Muscle layer of duodenum (tissue), 2 donors: ENCODE measurements at regions not wholly inside any gene's neighbourhood (a gene's known extent, or its start where the extent isn't known, plus 50 kb on each side); places are given as distances from the start of the nearest gene placed in this dataset.

ENCODE experiments used
- H3K27ac ChIP-seq: one replicate; pipeline ENCODE4 v1.7.0; 2013; ENCODE audit warnings: mild to moderate bottlenecking, low read length
- H3K27me3 ChIP-seq: one replicate; pipeline ENCODE4 v1.7.0; 2013; ENCODE audit warnings: low read depth, mild to moderate bottlenecking, control low read depth, low read length
- H3K36me3 ChIP-seq, 2 donors: one replicate each; pipeline ENCODE4 v1.7.0; 2013; ENCODE audit warnings: low read length in 2 of 2, control low read depth in 1 of 2, mild to moderate bottlenecking in 1 of 2; ENCODE audit not compliant: insufficient read depth in 2 of 2, control insufficient read depth in 1 of 2
- H3K4me1 ChIP-seq, 2 donors: one replicate each; pipeline ENCODE4 v1.7.0; 2013; ENCODE audit warnings: low read length in 2 of 2, mild to moderate bottlenecking in 2 of 2, control low read depth in 1 of 2, moderate library complexity in 1 of 2; ENCODE audit not compliant: insufficient read depth in 2 of 2, control insufficient read depth in 1 of 2
- H3K4me3 ChIP-seq, 2 donors: one replicate each; pipeline ENCODE4 v1.7.0; 2013; ENCODE audit warnings: low read length in 2 of 2, low read depth in 1 of 2, mild to moderate bottlenecking in 1 of 2
- H3K9me3 ChIP-seq, 2 donors: one replicate each; pipeline ENCODE4 v1.7.0; 2013; ENCODE audit warnings: low read length in 2 of 2, control low read depth in 1 of 2, mild to moderate bottlenecking in 1 of 2; ENCODE audit not compliant: control insufficient read depth in 1 of 2
- donor health status: healthy.

- Histone ChIP-seq H3K9me3 (no peaks in the 10 kb centered on the region), H3K27ac (no peak overlapping the region), H3K36me3 (no peaks in the 10 kb centered on the region), H3K4me1 (peaks cover 0 to 13% of the 10 kb centered on the region in 2 donors), H3K27me3 (no peaks in the 10 kb centered on the region), H3K4me3 (no peak overlapping the region)
These were observed 810.6 kb downstream of the TLE4 start for GRCh38 chr9:80382211-80382891.

GRCh38 chr9:80380301-80380700 lies 808.5 kb downstream of the TLE4 start:
- no peak overlapping the region for H3K4me3 ChIP-seq
- no peaks in the 10 kb centered on the region for H3K9me3 ChIP-seq
- H3K36me3 ChIP-seq: no peaks in the 10 kb centered on the region
- no peak overlapping the region for H3K27ac ChIP-seq
- H3K27me3 ChIP-seq: no peaks in the 10 kb centered on the region
- H3K4me1 ChIP-seq: peaks cover 0 to 25% of the 10 kb centered on the region in 2 donors

- Histone ChIP-seq H3K27me3 (no peaks in the 10 kb centered on the region), H3K4me1 (peaks cover 0 to 29% of the 10 kb centered on the region in 2 donors), H3K9me3 (no peaks in the 10 kb centered on the region), H3K27ac (no peak overlapping the region), H3K4me3 (no peak overlapping the region), H3K36me3 (no peaks in the 10 kb centered on the region)
These were observed 807.0 kb downstream of the TLE4 start for GRCh38 chr9:80378669-80379293.

GRCh38 chr9:80376180-80376579 lies 804.4 kb downstream of the TLE4 start:
- H3K9me3 ChIP-seq: no peaks in the 10 kb centered on the region
- peaks cover 0 to 18% of the 10 kb centered on the region in 2 donors for H3K4me1 ChIP-seq
- H3K4me3 ChIP-seq: no peak overlapping the region
- no peak overlapping the region for H3K27ac ChIP-seq
- no peaks in the 10 kb centered on the region for H3K36me3 ChIP-seq
- H3K27me3 ChIP-seq: no peaks in the 10 kb centered on the region

- no peaks in the 10 kb centered on the region for H3K9me3 ChIP-seq
- no peak overlapping the region for H3K27ac ChIP-seq
- no peak overlapping the region for H3K4me3 ChIP-seq
- H3K27me3 ChIP-seq: no peaks in the 10 kb centered on the region
- no peaks in the 10 kb centered on the region for H3K36me3 ChIP-seq
- H3K4me1 ChIP-seq: peaks cover 0 to 18% of the 10 kb centered on the region in 2 donors
These were observed 803.7 kb downstream of the TLE4 start for GRCh38 chr9:80375477-80375876.

- H3K27me3 ChIP-seq: no peaks in the 10 kb centered on the region
- H3K9me3 ChIP-seq: no peaks in the 10 kb centered on the region
- no peak overlapping the region for H3K27ac ChIP-seq
- no peaks in the 10 kb centered on the region for H3K4me1 ChIP-seq
- H3K4me3 ChIP-seq: no peak overlapping the region
- H3K36me3 ChIP-seq: no peaks in the 10 kb centered on the region
These were observed 797.9 kb downstream of the TLE4 start for GRCh38 chr9:80369641-80370040.

- H3K4me1 ChIP-seq: no peaks in the 10 kb centered on the region
- no peaks in the 10 kb centered on the region for H3K36me3 ChIP-seq
- H3K4me3 ChIP-seq: no peak overlapping the region
- H3K9me3 ChIP-seq: no peaks in the 10 kb centered on the region
- H3K27ac ChIP-seq: no peak overlapping the region
- no peaks in the 10 kb centered on the region for H3K27me3 ChIP-seq
These were observed 794.9 kb downstream of the TLE4 start for GRCh38 chr9:80366626-80367025.

- H3K36me3 ChIP-seq: no peaks in the 10 kb centered on the region
- H3K4me1 ChIP-seq: no peaks in the 10 kb centered on the region
- no peaks in the 10 kb centered on the region for H3K9me3 ChIP-seq
- no peaks in the 10 kb centered on the region for H3K27me3 ChIP-seq
- H3K27ac ChIP-seq: no peak overlapping the region
- no peak overlapping the region for H3K4me3 ChIP-seq
These were observed 788.4 kb downstream of the TLE4 start for GRCh38 chr9:80359941-80360881.

- no peak overlapping the region for H3K4me3 ChIP-seq
- no peaks in the 10 kb centered on the region for H3K36me3 ChIP-seq
- no peaks in the 10 kb centered on the region for H3K9me3 ChIP-seq
- H3K27ac ChIP-seq: no peak overlapping the region
- no peaks in the 10 kb centered on the region for H3K27me3 ChIP-seq
- H3K4me1 ChIP-seq: no peaks in the 10 kb centered on the region
These were observed 787.5 kb downstream of the TLE4 start for GRCh38 chr9:80359291-80359690.

GRCh38 chr9:80352967-80353366 lies 781.2 kb downstream of the TLE4 start:
- Histone ChIP-seq H3K36me3 (no peaks in the 10 kb centered on the region), H3K4me3 (no peak overlapping the region), H3K27ac (no peak overlapping the region), H3K27me3 (no peaks in the 10 kb centered on the region), H3K4me1 (no peaks in the 10 kb centered on the region), H3K9me3 (no peaks in the 10 kb centered on the region)

GRCh38 chr9:80351612-80352011 lies 779.8 kb downstream of the TLE4 start:
- H3K9me3 ChIP-seq: no peaks in the 10 kb centered on the region
- H3K4me1 ChIP-seq: no peaks in the 10 kb centered on the region
- no peak overlapping the region for H3K4me3 ChIP-seq
- no peaks in the 10 kb centered on the region for H3K27me3 ChIP-seq
- H3K27ac ChIP-seq: no peak overlapping the region
- no peaks in the 10 kb centered on the region for H3K36me3 ChIP-seq
